ENCODE measurements at regions not wholly inside any gene's neighbourhood (a gene's known extent, or its start where the extent isn't known, plus 50 kb on each side); places are given as distances from the start of the nearest gene placed in this dataset.
"Not testable (repeated sequence)": the region's sequence is repeated elsewhere in the genome, so short reads cannot be mapped to it uniquely, and the experiment has no call there.

GRCh38 chr1:4256351-4256750 lies 356.3 kb upstream of the C1orf174 start:
- DNase-seq = no peak

GRCh38 chr1:4258146-4258777 lies 358.2 kb upstream of the C1orf174 start:
- not testable (repeated sequence) for DNase-seq

GRCh38 chr1:4261327-4261726 lies 361.3 kb upstream of the C1orf174 start:
- DNase-seq = no peak

- no peak for DNase-seq
Measured at GRCh38 chr1:4262665-4263064, 362.6 kb upstream of the C1orf174 start.

- no peak for DNase-seq
Measured at GRCh38 chr1:4263699-4264098, 363.6 kb upstream of the C1orf174 start.

GRCh38 chr1:4265836-4266235 lies 365.8 kb upstream of the C1orf174 start:
- DNase-seq = no peak

GRCh38 chr1:4267381-4268261 lies 367.5 kb upstream of the C1orf174 start:
- DNase-seq = no peak

- DNase-seq = no peak
Measured at GRCh38 chr1:4268262-4268888, 368.3 kb upstream of the C1orf174 start.

- DNase-seq = no peak
Measured at GRCh38 chr1:4268889-4269284, 368.8 kb upstream of the C1orf174 start.

GRCh38 chr1:4269330-4269729 lies 369.3 kb upstream of the C1orf174 start:
- DNase-seq = no peak

GRCh38 chr1:4269952-4270570 lies 370.0 kb upstream of the C1orf174 start:
- DNase-seq = no peak

GRCh38 chr1:4270651-4271337 lies 370.7 kb upstream of the C1orf174 start:
- no peak for DNase-seq

- no peak for DNase-seq
Measured at GRCh38 chr1:4271338-4271998, 371.4 kb upstream of the C1orf174 start.

GRCh38 chr1:4272568-4272967 lies 372.5 kb upstream of the C1orf174 start:
- no peak for DNase-seq

GRCh38 chr1:4273243-4273642 lies 373.2 kb upstream of the C1orf174 start:
- no peak for DNase-seq

GRCh38 chr1:4273747-4274146 lies 373.7 kb upstream of the C1orf174 start:
- DNase-seq = no peak

- DNase-seq = no peak
Measured at GRCh38 chr1:4275083-4275482, 375.0 kb upstream of the C1orf174 start.

- DNase-seq = no peak
Measured at GRCh38 chr1:4276238-4276637, 376.2 kb upstream of the C1orf174 start.

GRCh38 chr1:4277598-4277997 lies 376.8 kb upstream of the AJAP1 start:
- no peak for DNase-seq

- DNase-seq = no peak
Measured at GRCh38 chr1:4284976-4285375, 369.4 kb upstream of the AJAP1 start.

- DNase-seq = no peak
Measured at GRCh38 chr1:4292861-4293260, 361.5 kb upstream of the AJAP1 start.

GRCh38 chr1:4298361-4299083 lies 355.9 kb upstream of the AJAP1 start:
- no peak for DNase-seq
